ENCODE measurements at regions not wholly inside any gene's neighbourhood (a gene's known extent, or its start where the extent isn't known, plus 50 kb on each side); places are given as distances from the start of the nearest gene placed in this dataset.

DNA sequence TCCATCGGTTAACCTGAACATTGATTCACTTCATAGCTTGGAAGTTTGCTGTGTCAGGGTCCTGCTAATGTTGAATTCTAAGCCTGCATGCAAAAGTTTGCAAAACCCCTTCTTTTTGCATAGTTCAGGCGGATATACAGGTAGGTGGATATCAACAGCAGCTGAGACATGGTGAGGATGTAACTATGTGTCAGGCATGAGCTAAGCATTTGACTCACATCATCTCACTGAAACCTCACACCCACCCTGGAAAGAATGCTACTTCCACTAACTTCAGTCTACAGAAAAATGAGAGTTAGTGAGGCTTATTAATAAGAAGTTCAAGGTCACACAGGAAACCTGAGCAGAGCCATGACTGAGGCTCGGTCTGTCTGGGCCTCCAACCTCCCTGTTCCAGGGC lies 276.9 kb downstream of the BMP7 start:
- no peaks in the 10 kb centered on the region for H4K20me1 ChIP-seq (ENCODE audit: insufficient read depth, poor library complexity, severe bottlenecking)
- no peaks in the 10 kb centered on the region for H3K36me3 ChIP-seq (replicated peaks; ENCODE audit: insufficient read depth, low read depth)
- H3K9me3 ChIP-seq (ENCODE audit: low read depth): no peaks in the 10 kb centered on the region
- no peaks in the 10 kb centered on the region for H3K4me1 ChIP-seq (ENCODE audit: insufficient read depth)
- H3K4me3 ChIP-seq: no peak overlapping the region
- no peak overlapping the region for H2AFZ ChIP-seq
- no peak overlapping the region for H3K27ac ChIP-seq
- WGBS (ENCODE audit: low lambda C conversion rate, missing lambda C conversion rate): 96% methylated on average over 3 of the region's 3 CpGs
- no peaks in the 10 kb centered on the region for H3K9me2 ChIP-seq (replicated peaks; ENCODE audit: insufficient read depth)
- no peaks in the 10 kb centered on the region for H3K79me2 ChIP-seq
- no peak for TF ChIP-seq EZH2 (IDR thresholded peaks at IDR 0.05; ENCODE audit: borderline replicate concordance)
- TF ChIP-seq EZH2phosphoT487 (IDR thresholded peaks at IDR 0.05; ENCODE audit: low read depth, severe bottlenecking, unreplicated experiment): no peak
- no peak for TF ChIP-seq CTCF (IDR thresholded peaks at IDR 0.05; ENCODE audit: poor library complexity)
- no peaks in the 10 kb centered on the region for H3K27me3 ChIP-seq
- DNase-seq (ENCODE audit: low spot score): no peak
- H3K4me2 ChIP-seq: no peak overlapping the region

GRCh38 chr20:56993020-56993559 lies 273.4 kb downstream of the BMP7 start:
- no peaks in the 10 kb centered on the region for H3K9me3 ChIP-seq (ENCODE audit: low read depth)
- H3K4me1 ChIP-seq (ENCODE audit: insufficient read depth): no peaks in the 10 kb centered on the region
- TF ChIP-seq CTCF (IDR thresholded peaks at IDR 0.05; ENCODE audit: poor library complexity): no peak
- no peak for TF ChIP-seq EZH2phosphoT487 (IDR thresholded peaks at IDR 0.05; ENCODE audit: low read depth, severe bottlenecking, unreplicated experiment)
- TF ChIP-seq EZH2 (IDR thresholded peaks at IDR 0.05; ENCODE audit: borderline replicate concordance): no peak
- no peaks in the 10 kb centered on the region for H3K36me3 ChIP-seq (replicated peaks; ENCODE audit: insufficient read depth, low read depth)
- H4K20me1 ChIP-seq (ENCODE audit: insufficient read depth, poor library complexity, severe bottlenecking): no peaks in the 10 kb centered on the region
- no peaks in the 10 kb centered on the region for H3K79me2 ChIP-seq
- no peak overlapping the region for H2AFZ ChIP-seq
- H3K9me2 ChIP-seq (replicated peaks; ENCODE audit: insufficient read depth): no peaks in the 10 kb centered on the region
- no peak overlapping the region for H3K4me3 ChIP-seq
- WGBS (ENCODE audit: low lambda C conversion rate, missing lambda C conversion rate): 84% methylated on average over 3 of the region's 3 CpGs
- DNase-seq (ENCODE audit: low spot score): no peak
- no peak overlapping the region for H3K27ac ChIP-seq
- no peak overlapping the region for H3K4me2 ChIP-seq
- H3K27me3 ChIP-seq: no peaks in the 10 kb centered on the region

- H3K79me2 ChIP-seq: no peaks in the 10 kb centered on the region
- no peak for TF ChIP-seq EZH2phosphoT487 (IDR thresholded peaks at IDR 0.05; ENCODE audit: low read depth, severe bottlenecking, unreplicated experiment)
- no peak for TF ChIP-seq EZH2 (IDR thresholded peaks at IDR 0.05; ENCODE audit: borderline replicate concordance)
- TF ChIP-seq CTCF (IDR thresholded peaks at IDR 0.05; ENCODE audit: poor library complexity): no peak
- H3K36me3 ChIP-seq (replicated peaks; ENCODE audit: insufficient read depth, low read depth): no peaks in the 10 kb centered on the region
- no peaks in the 10 kb centered on the region for H4K20me1 ChIP-seq (ENCODE audit: insufficient read depth, poor library complexity, severe bottlenecking)
- no peaks in the 10 kb centered on the region for H3K4me1 ChIP-seq (ENCODE audit: insufficient read depth)
- H3K27me3 ChIP-seq: no peaks in the 10 kb centered on the region
- 85% methylated on average over 8 of the region's 8 CpGs for WGBS (ENCODE audit: low lambda C conversion rate, missing lambda C conversion rate)
- no peak overlapping the region for H3K4me3 ChIP-seq
- no peak overlapping the region for H2AFZ ChIP-seq
- no peak overlapping the region for H3K4me2 ChIP-seq
- no peak overlapping the region for H3K27ac ChIP-seq
- no peak for DNase-seq (ENCODE audit: low spot score)
- H3K9me3 ChIP-seq (ENCODE audit: low read depth): no peaks in the 10 kb centered on the region
- no peaks in the 10 kb centered on the region for H3K9me2 ChIP-seq (replicated peaks; ENCODE audit: insufficient read depth)
Observed at GRCh38 chr20:56994006-56994405, 272.4 kb downstream of the BMP7 start.

DNA sequence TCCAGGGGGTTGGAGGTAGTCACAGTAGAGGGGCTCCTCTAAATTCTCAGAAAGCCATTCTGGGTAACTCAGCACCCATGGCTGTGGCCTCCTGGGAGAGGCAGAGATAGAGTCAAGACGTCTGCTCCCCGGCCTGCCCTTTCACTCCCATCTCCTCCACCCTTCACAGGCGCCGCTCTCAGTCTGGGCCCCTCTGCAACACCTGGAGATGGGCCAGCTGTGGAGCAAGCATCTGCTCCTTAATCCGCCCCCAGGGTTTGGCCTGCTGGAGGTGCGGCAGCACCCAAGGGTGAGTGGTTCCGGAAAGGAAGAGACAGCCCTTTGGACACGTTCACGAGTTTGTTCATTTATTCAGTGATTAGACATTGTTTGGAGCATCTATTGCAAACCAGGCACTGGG lies 271.3 kb downstream of the BMP7 start:
- Histone ChIP-seq H3K4me2 (no peak overlapping the region), H3K79me2 (no peaks in the 10 kb centered on the region), H3K9me3 (ENCODE audit: low read depth) (no peaks in the 10 kb centered on the region), H4K20me1 (ENCODE audit: insufficient read depth, poor library complexity, severe bottlenecking) (no peaks in the 10 kb centered on the region), H3K36me3 (replicated peaks; ENCODE audit: insufficient read depth, low read depth) (no peaks in the 10 kb centered on the region), H3K27ac (no peak overlapping the region), H3K9me2 (replicated peaks; ENCODE audit: insufficient read depth) (no peaks in the 10 kb centered on the region), H3K4me3 (no peak overlapping the region), H2AFZ (no peak overlapping the region), H3K4me1 (ENCODE audit: insufficient read depth) (no peaks in the 10 kb centered on the region), H3K27me3 (no peaks in the 10 kb centered on the region)
- DNase-seq (ENCODE audit: low spot score): no peak
- 90% methylated on average over 9 of the region's 9 CpGs for WGBS (ENCODE audit: low lambda C conversion rate, missing lambda C conversion rate)
- no peak for TF ChIP-seq EZH2 (IDR thresholded peaks at IDR 0.05; ENCODE audit: borderline replicate concordance)
- no peak for TF ChIP-seq CTCF (IDR thresholded peaks at IDR 0.05; ENCODE audit: poor library complexity)
- TF ChIP-seq EZH2phosphoT487 (IDR thresholded peaks at IDR 0.05; ENCODE audit: low read depth, severe bottlenecking, unreplicated experiment): no peak
